Cardiac muscle cell (in vitro differentiated cells and primary cell): ENCODE measurements at regions not wholly inside any gene's neighbourhood (a gene's known extent, or its start where the extent isn't known, plus 50 kb on each side); places are given as distances from the start of the nearest gene placed in this dataset.
"Not testable (repeated sequence)": the region's sequence is repeated elsewhere in the genome, so short reads cannot be mapped to it uniquely, and the experiment has no call there.

Source experiments
- DNase-seq, 2 donors: peaks; one replicate each; pipeline versions ENCODE4 v3.0.0 to v3.0.0-alpha.2; 2010 to 2017; ENCODE audit warnings: low read depth in 1 of 2, low spot score in 1 of 2
- H3K27ac ChIP-seq: fragments of 200-600 bp; sonication (generic); 2 replicates; pipeline ENCODE4 v1.5.1; 2016
- H3K27me3 ChIP-seq: fragments of 200-600 bp; sonication (generic); 2 replicates; pipeline ENCODE4 v1.6.0; 2016; ENCODE audit warnings: control low read depth
- H3K36me3 ChIP-seq: fragments of 200-600 bp; sonication (generic); 2 replicates; pipeline ENCODE4 v1.5.1; 2016; ENCODE audit warnings: control low read depth
- H3K4me1 ChIP-seq: fragments of 200-600 bp; sonication (generic); 2 replicates; pipeline ENCODE4 v1.8.1; 2017; ENCODE audit warnings: low read depth, mild to moderate bottlenecking, mixed run types
- H3K4me3 ChIP-seq: fragments of 200-600 bp; sonication (generic); 2 replicates; pipeline ENCODE4 v1.5.1; 2016; ENCODE audit warnings: mild to moderate bottlenecking
- H3K9me3 ChIP-seq: fragments of 200-600 bp; sonication (generic); 2 replicates; pipeline ENCODE4 v1.5.1; 2017; ENCODE audit warnings: low read depth, mild to moderate bottlenecking, control low read depth
- TF ChIP-seq, protein P1 (sequence below): IDR thresholded peaks from 2 replicates; pipeline ENCODE4 v1.5.1; 2012; ENCODE audit warnings: low read depth, mild to moderate bottlenecking, low read length

DNA sequence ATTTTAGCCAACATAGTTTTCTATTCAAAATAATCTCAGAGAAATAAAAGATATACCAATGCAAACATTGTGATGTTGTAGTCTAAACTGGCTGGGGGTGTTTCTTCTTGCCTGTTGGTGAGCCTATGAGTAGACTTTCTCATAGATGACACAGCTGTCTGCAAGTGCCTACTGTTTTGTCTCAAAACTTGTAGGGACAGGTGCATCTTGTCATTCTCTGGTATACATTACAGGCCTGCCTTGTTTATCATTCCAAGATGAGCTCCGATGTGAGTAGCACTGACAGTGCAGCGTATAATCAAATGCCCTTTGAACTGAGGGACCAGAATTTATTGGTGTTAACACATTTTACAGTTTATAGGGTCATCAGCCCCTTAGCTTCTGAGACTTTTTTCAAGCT is 353.8 kb downstream of the PRDM5 start:
- no peak overlapping the region for H3K27ac ChIP-seq
- no peaks in the 10 kb centered on the region for H3K36me3 ChIP-seq
- H3K4me3 ChIP-seq: no peak overlapping the region
- no peaks in the 10 kb centered on the region for H3K27me3 ChIP-seq
- no peak for DNase-seq
- no peaks in the 10 kb centered on the region for H3K4me1 ChIP-seq
- TF ChIP-seq, protein P1, sequence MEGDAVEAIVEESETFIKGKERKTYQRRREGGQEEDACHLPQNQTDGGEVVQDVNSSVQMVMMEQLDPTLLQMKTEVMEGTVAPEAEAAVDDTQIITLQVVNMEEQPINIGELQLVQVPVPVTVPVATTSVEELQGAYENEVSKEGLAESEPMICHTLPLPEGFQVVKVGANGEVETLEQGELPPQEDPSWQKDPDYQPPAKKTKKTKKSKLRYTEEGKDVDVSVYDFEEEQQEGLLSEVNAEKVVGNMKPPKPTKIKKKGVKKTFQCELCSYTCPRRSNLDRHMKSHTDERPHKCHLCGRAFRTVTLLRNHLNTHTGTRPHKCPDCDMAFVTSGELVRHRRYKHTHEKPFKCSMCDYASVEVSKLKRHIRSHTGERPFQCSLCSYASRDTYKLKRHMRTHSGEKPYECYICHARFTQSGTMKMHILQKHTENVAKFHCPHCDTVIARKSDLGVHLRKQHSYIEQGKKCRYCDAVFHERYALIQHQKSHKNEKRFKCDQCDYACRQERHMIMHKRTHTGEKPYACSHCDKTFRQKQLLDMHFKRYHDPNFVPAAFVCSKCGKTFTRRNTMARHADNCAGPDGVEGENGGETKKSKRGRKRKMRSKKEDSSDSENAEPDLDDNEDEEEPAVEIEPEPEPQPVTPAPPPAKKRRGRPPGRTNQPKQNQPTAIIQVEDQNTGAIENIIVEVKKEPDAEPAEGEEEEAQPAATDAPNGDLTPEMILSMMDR: no peak
- no peaks in the 10 kb centered on the region for H3K9me3 ChIP-seq

DNA sequence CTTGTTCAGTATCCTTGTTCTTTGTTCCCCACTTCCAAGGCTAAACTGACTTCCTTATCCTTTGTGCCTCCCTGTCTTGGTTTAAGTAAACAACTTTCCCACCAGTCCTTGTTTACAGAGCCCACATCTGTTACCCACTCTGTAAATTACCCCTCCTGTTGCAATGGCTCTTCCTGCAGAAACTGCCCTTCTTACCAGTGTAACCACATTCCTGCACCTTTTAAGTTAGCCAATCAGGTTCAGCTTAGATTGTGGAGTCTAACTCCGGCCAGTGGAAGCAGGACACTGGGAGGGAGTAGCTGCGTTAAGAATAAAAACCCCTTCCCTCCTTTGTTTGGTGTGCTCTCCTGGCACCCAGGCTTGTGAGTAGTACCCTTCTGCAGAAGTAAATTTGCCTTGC is 360.9 kb downstream of the PRDM5 start:
- Histone ChIP-seq H3K36me3 (no peaks in the 10 kb centered on the region), H3K4me1 (no peaks in the 10 kb centered on the region), H3K4me3 (no peak overlapping the region), H3K27me3 (no peaks in the 10 kb centered on the region), H3K9me3 (no peaks in the 10 kb centered on the region), H3K27ac (no peak overlapping the region)
- TF ChIP-seq, protein P1: no peak
- no peak for DNase-seq

DNA sequence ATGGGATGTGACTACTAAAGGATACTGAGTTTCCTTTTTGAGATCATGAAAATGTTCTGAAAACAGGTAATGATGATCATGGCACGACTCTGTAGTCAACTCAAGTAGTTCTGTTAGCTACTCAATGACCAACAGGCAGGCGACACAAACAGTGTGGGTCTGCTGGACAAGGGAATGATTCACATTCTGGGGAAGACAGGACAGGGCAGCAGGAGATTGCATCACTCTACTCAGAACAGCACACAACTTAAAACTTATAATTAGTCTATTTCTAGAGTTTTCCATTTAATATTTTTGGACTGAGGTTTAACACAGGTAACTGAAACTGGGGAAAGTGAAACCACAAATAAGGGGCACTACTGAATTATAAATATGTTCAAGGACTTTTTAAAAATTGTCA is 365.2 kb downstream of the PRDM5 start:
- H3K36me3 ChIP-seq: no peaks in the 10 kb centered on the region
- no peaks in the 10 kb centered on the region for H3K27me3 ChIP-seq
- H3K4me1 ChIP-seq: peaks cover 14% of the 10 kb centered on the region
- H3K27ac ChIP-seq: no peak overlapping the region
- H3K4me3 ChIP-seq: no peak overlapping the region
- TF ChIP-seq, protein P1: no peak
- no peak for DNase-seq
- no peaks in the 10 kb centered on the region for H3K9me3 ChIP-seq

- no peaks in the 10 kb centered on the region for H3K9me3 ChIP-seq
- TF ChIP-seq, protein P1: no peak
- H3K27me3 ChIP-seq: no peaks in the 10 kb centered on the region
- no peak overlapping the region for H3K4me3 ChIP-seq
- peaks cover 14% of the 10 kb centered on the region for H3K4me1 ChIP-seq
- DNase-seq: peak in 1 of 2 donors; percentile 47
- peak overlapping the region; percentile 29 for H3K27ac ChIP-seq
- H3K36me3 ChIP-seq: no peaks in the 10 kb centered on the region
These were observed 367.5 kb downstream of the PRDM5 start for GRCh38 chr4:120555058-120555457.

DNA sequence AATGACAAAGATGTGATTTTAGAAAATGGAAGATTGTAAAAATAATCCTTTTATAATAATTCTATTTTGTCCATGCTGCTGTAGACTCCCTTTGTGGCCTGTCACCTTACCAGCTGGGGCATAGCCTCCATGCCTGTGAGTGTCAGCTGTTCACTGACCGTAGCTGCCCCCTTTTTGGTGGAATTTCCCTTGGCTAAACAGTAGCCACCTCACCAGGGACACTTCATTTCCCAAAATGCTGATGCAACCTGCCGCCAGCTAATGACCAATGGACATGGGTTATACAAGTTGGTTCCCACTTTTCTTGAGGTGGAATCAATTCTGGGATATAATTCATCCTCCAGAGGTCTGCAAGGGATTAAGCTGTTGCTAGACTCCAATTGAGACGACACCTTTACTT is 368.4 kb downstream of the PRDM5 start:
- TF ChIP-seq, protein P1: no peak
- Histone ChIP-seq H3K4me3 (no peak overlapping the region), H3K27me3 (no peaks in the 10 kb centered on the region), H3K27ac (no peak overlapping the region), H3K9me3 (no peaks in the 10 kb centered on the region), H3K36me3 (no peaks in the 10 kb centered on the region), H3K4me1 (peaks cover 14% of the 10 kb centered on the region)
- DNase-seq: no peak

DNA sequence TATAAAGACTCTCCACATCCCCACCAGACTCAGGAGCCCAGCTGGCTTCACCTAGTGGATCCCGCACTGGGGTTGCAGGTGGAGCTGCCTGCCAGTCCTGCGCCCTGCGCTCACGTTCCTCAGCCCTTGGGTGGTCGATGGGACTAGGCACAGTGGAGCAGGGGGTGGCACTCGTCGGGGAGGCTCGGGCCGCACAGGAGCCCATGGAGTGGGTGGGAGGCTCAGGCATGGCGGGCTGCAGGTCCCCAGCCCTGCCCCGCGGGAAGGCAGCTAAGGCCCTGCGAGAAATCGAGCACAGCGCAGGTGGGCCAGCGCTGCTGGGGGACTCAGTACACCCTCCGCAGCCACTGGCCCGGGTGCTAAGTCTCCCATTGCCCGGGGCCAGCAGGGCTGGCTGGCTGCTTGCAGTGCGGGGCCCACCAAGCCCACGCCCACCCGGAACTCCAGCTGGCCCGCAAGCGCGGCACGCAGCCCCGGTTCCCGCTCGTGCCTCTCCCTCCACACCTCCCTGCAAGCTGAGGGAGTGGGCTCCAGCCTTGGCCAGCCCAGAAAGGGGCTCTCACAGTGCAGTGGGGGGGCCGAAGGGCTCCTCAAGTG is 371.8 kb downstream of the PRDM5 start:
- not testable (repeated sequence) for H3K4me3 ChIP-seq, DNase-seq, H3K27ac ChIP-seq, H3K9me3 ChIP-seq, H3K27me3 ChIP-seq, H3K36me3 ChIP-seq
- H3K4me1 ChIP-seq: peaks cover 14% of the 10 kb centered on the region
